Keratinocyte (primary cell): ENCODE measurements at regions not wholly inside any gene's neighbourhood (a gene's known extent, or its start where the extent isn't known, plus 50 kb on each side); places are given as distances from the start of the nearest gene placed in this dataset.

Experiments used
- DNase-seq: peaks from one replicate; pipeline ENCODE4 v3.0.0-alpha.2; 2011; ENCODE audit warnings: low read depth, missing footprints, low spot score
- FAIRE-seq: peaks from 2 replicates; lab custom pipeline; 2011; peaks lifted over from hg19 to GRCh38; lab: Jason Lieb, UNC
- H2AFZ ChIP-seq: 2 replicates; pipeline ENCODE4 v1.6.0; 2012; ENCODE audit warnings: low read length, control low read depth, inconsistent platforms; ENCODE audit not compliant: control insufficient read depth
- H3K27ac ChIP-seq: 2 replicates; pipeline ENCODE4 v1.5.1; 2011; ENCODE audit warnings: low read length; ENCODE audit not compliant: control insufficient read depth, insufficient read depth
- H3K27me3 ChIP-seq: 3 replicates; pipeline ENCODE4 v1.6.0; 2011; ENCODE audit warnings: low read length; ENCODE audit not compliant: control insufficient read depth, insufficient read depth; ENCODE audit errors: extremely low read depth
- H3K36me3 ChIP-seq, 2 experiments: 2 replicates in 1 of 2; 3 replicates in 1 of 2; pipeline ENCODE4 v1.5.1; 2011; ENCODE audit warnings: low read length in 2 of 2, mild to moderate bottlenecking in 1 of 2; ENCODE audit not compliant: control insufficient read depth in 2 of 2, insufficient read depth in 2 of 2; ENCODE audit errors: extremely low read depth in 1 of 2
- H3K4me1 ChIP-seq: 3 replicates; pipeline ENCODE4 v1.5.1; 2011; ENCODE audit warnings: low read length; ENCODE audit not compliant: control insufficient read depth, insufficient read depth; ENCODE audit errors: extremely low read depth
- H3K4me2 ChIP-seq: 3 replicates; pipeline ENCODE4 v1.6.0; 2011; ENCODE audit warnings: low read depth, low read length; ENCODE audit not compliant: control insufficient read depth, insufficient read depth; ENCODE audit errors: extremely low read depth
- H3K4me3 ChIP-seq, 3 experiments: fragments of 200-600 bp in 1 of 3; sonication (generic) in 1 of 3; 2 replicates in 2 of 3; 3 replicates in 1 of 3; pipeline ENCODE4 v1.5.1; 2011 to 2016; ENCODE audit warnings: low read length in 3 of 3, mild to moderate bottlenecking in 3 of 3, control low read depth in 2 of 3, inconsistent platforms in 1 of 3, low read depth in 1 of 3, mixed read lengths in 1 of 3, mixed run types in 1 of 3, moderate library complexity in 1 of 3; ENCODE audit not compliant: control insufficient read depth in 2 of 3, insufficient read depth in 2 of 3; ENCODE audit errors: extremely low read depth in 1 of 3
- H3K79me2 ChIP-seq: 2 replicates; pipeline ENCODE4 v1.6.0; 2012; ENCODE audit warnings: low read length; ENCODE audit not compliant: control insufficient read depth, insufficient read depth
- H3K9ac ChIP-seq: 3 replicates; pipeline ENCODE4 v1.6.0; 2011; ENCODE audit warnings: low read length; ENCODE audit not compliant: control insufficient read depth, insufficient read depth; ENCODE audit errors: extremely low read depth
- H3K9me1 ChIP-seq: 3 replicates; pipeline ENCODE4 v1.6.0; 2011; ENCODE audit warnings: low read length; ENCODE audit not compliant: control insufficient read depth, insufficient read depth; ENCODE audit errors: extremely low read depth
- H3K9me3 ChIP-seq: 2 replicates; pipeline ENCODE4 v1.5.1; 2012; ENCODE audit warnings: low read depth, low read length; ENCODE audit not compliant: control insufficient read depth
- H4K20me1 ChIP-seq: 3 replicates; pipeline ENCODE4 v1.6.0; 2011; ENCODE audit warnings: low read length; ENCODE audit not compliant: control insufficient read depth, insufficient read depth; ENCODE audit errors: extremely low read depth
- CTCF ChIP-seq, 3 experiments: IDR thresholded peaks in 1 of 3; conservative IDR thresholded peaks in 1 of 3; optimal IDR thresholded peaks in 1 of 3; 2 replicates in 2 of 3; 3 replicates in 1 of 3; pipeline versions ENCODE3 to v1.5.1; 2011; ENCODE audit warnings: low read length in 3 of 3, mild to moderate bottlenecking in 3 of 3, moderate library complexity in 2 of 3, control low read depth in 1 of 3, inconsistent platforms in 1 of 3; ENCODE audit not compliant: insufficient read depth in 2 of 3; ENCODE audit errors: extremely low read depth in 1 of 3
- EZH2 ChIP-seq: IDR thresholded peaks from one replicate; pipeline ENCODE4 v1.6.1; 2012; ENCODE audit warnings: inconsistent platforms, mild to moderate bottlenecking, low read length, moderate library complexity
- dilution Hi-C: fragments of 300-500 bp; cut with MboI; formaldehyde crosslinking; loops from one replicate; pipeline ENCODE4 v1.7.0; 2020; ENCODE audit warnings: low sequenced_read_pairs; ENCODE audit not compliant: extremely low pct_ligation_motif_present

- no peak overlapping the region for H3K4me2 ChIP-seq
- no peaks in the 10 kb centered on the region for H3K36me3 ChIP-seq
- TF ChIP-seq EZH2 (no peak), CTCF (optimal IDR thresholded peaks at IDR 0.05 in 1 of 3, IDR thresholded peaks at IDR 0.05 in 1 of 3, conservative IDR thresholded peaks at IDR 0.05 in 1 of 3; ENCODE audit: extremely low read depth in 1 of 3, insufficient read depth in 2 of 3, low read length in 3 of 3) (no peak)
- no peaks in the 10 kb centered on the region for H4K20me1 ChIP-seq
- no peaks in the 10 kb centered on the region for H3K27me3 ChIP-seq
- H3K9me3 ChIP-seq = no peaks in the 10 kb centered on the region
- no peak overlapping the region for H3K4me3 ChIP-seq
- H3K27ac ChIP-seq = no peak overlapping the region
- H3K9me1 ChIP-seq = no peaks in the 10 kb centered on the region
- no peak overlapping the region for H2AFZ ChIP-seq
- H3K9ac ChIP-seq = no peak overlapping the region
- FAIRE-seq (no peak), DNase-seq (no peak)
- dilution Hi-C loops = no loop called here
- no peaks in the 10 kb centered on the region for H3K4me1 ChIP-seq
- no peaks in the 10 kb centered on the region for H3K79me2 ChIP-seq
Observed at GRCh38 chr1:147822292-147822691, 61.9 kb upstream of the GJA5 start.

GRCh38 chr1:147824001-147824400, 63.6 kb upstream of the GJA5 start:
- Histone ChIP-seq H3K9me3 (no peaks in the 10 kb centered on the region), H3K9ac (no peak overlapping the region), H3K4me1 (no peaks in the 10 kb centered on the region), H3K9me1 (no peaks in the 10 kb centered on the region), H4K20me1 (no peaks in the 10 kb centered on the region), H3K27ac (no peak overlapping the region), H3K36me3 (no peaks in the 10 kb centered on the region), H2AFZ (no peak overlapping the region), H3K27me3 (no peaks in the 10 kb centered on the region), H3K4me3 (no peak overlapping the region), H3K79me2 (no peaks in the 10 kb centered on the region), H3K4me2 (no peak overlapping the region)
- TF ChIP-seq CTCF (optimal IDR thresholded peaks at IDR 0.05 in 1 of 3, IDR thresholded peaks at IDR 0.05 in 1 of 3, conservative IDR thresholded peaks at IDR 0.05 in 1 of 3; ENCODE audit: extremely low read depth in 1 of 3, insufficient read depth in 2 of 3, low read length in 3 of 3) (no peak), EZH2 (no peak)
- no peak for FAIRE-seq
- no peak for DNase-seq
- dilution Hi-C loops = no loop called here
